HEK293 (cell line): ENCODE measurements at regions not wholly inside any gene's neighbourhood (a gene's known extent, or its start where the extent isn't known, plus 50 kb on each side); places are given as distances from the start of the nearest gene placed in this dataset.
"Not testable (repeated sequence)": the region's sequence is repeated elsewhere in the genome, so short reads cannot be mapped to it uniquely, and the experiment has no call there.

Experiments used
- CTCF ChIA-PET: fragments of 350-600 bp; formaldehyde crosslinking; extraction: SDS; loops from one replicate; lab custom pipeline; 2021; ENCODE audit warnings: antibody characterized with exemption; lab: Yijun Ruan, JAX
- POLR2A ChIA-PET: fragments of 300-600 bp; formaldehyde crosslinking; extraction: SDS; loops from one replicate; lab custom pipeline; 2020; ENCODE audit warnings: antibody characterized with exemption, inconsistent platforms; lab: Yijun Ruan, JAX
- H3K27ac ChIP-seq: fragments of 200-500 bp; sonication (Bioruptor generic); 2 replicates; pipeline ENCODE4 v1.5.1; 2014; ENCODE audit warnings: low read depth, low read length, control low read depth, inconsistent platforms; ENCODE audit errors: extremely low read depth
- H3K36me3 ChIP-seq, 2 experiments: fragments of 200-500 bp in 1 of 2; sonication (Bioruptor generic) in 1 of 2; 1 replicate in 1 of 2; 2 replicates in 1 of 2; pipeline ENCODE4 v1.5.1; 2014 to 2017; ENCODE audit warnings: inconsistent platforms in 2 of 2, low read length in 2 of 2; ENCODE audit not compliant: control insufficient read depth in 2 of 2, insufficient read depth in 1 of 2
- H3K4me1 ChIP-seq: fragments of 200-500 bp; sonication (Bioruptor generic); 2 replicates; pipeline ENCODE4 v1.5.1; 2014; ENCODE audit warnings: mild to moderate bottlenecking, low read length, inconsistent platforms; ENCODE audit not compliant: control insufficient read depth, insufficient read depth
- H3K4me3 ChIP-seq: 2 replicates; pipeline ENCODE4 v1.5.1; 2011; ENCODE audit warnings: low read depth, mild to moderate bottlenecking, control low read depth, low read length, moderate library complexity
- H3K9me3 ChIP-seq: fragments of 200-500 bp; sonication (Bioruptor generic); 2 replicates; pipeline ENCODE4 v1.5.1; 2014; ENCODE audit warnings: low read depth, low read length, inconsistent platforms; ENCODE audit not compliant: control insufficient read depth, insufficient read depth
- GLI4 ChIP-seq: fragments of 450-650 bp; formaldehyde crosslinking; IDR thresholded peaks from 2 replicates; pipeline ENCODE4 v1.5.1; 2016; ENCODE audit warnings: missing biosample characterization, missing genetic modification characterization
- GLIS2 ChIP-seq: fragments of 450-650 bp; formaldehyde crosslinking; IDR thresholded peaks from 2 replicates; pipeline ENCODE4 v1.5.1; 2016; ENCODE audit warnings: missing biosample characterization, missing genetic modification characterization
- SP3 ChIP-seq: fragments of 450-650 bp; formaldehyde crosslinking; IDR thresholded peaks from 2 replicates; pipeline ENCODE4 v1.5.1; 2016; ENCODE audit warnings: missing biosample characterization, missing genetic modification characterization
- ZFP37 ChIP-seq: fragments of 450-650 bp; formaldehyde crosslinking; IDR thresholded peaks from 2 replicates; pipeline ENCODE4 v1.5.1; 2016; ENCODE audit warnings: missing biosample characterization, missing genetic modification characterization
- ZFP69B ChIP-seq: fragments of 450-650 bp; formaldehyde crosslinking; IDR thresholded peaks from 2 replicates; pipeline ENCODE4 v1.5.1; 2016; ENCODE audit warnings: missing biosample characterization, missing genetic modification characterization
- ZIC2 ChIP-seq: fragments of 450-650 bp; formaldehyde crosslinking; IDR thresholded peaks from 2 replicates; pipeline ENCODE4 v1.5.1; 2016; ENCODE audit warnings: missing biosample characterization, missing genetic modification characterization
- ZNF16 ChIP-seq: fragments of 450-650 bp; formaldehyde crosslinking; IDR thresholded peaks from 2 replicates; pipeline ENCODE4 v1.5.1; 2016; ENCODE audit warnings: low read depth, missing biosample characterization, missing genetic modification characterization
- ZNF2 ChIP-seq: fragments of 450-650 bp; formaldehyde crosslinking; IDR thresholded peaks from 2 replicates; pipeline ENCODE4 v1.5.1; 2016; ENCODE audit warnings: missing biosample characterization, missing genetic modification characterization
- ZNF248 ChIP-seq: fragments of 450-650 bp; formaldehyde crosslinking; IDR thresholded peaks from 2 replicates; pipeline ENCODE4 v1.5.1; 2017; ENCODE audit warnings: missing biosample characterization, missing genetic modification characterization
- ZNF274 ChIP-seq, 2 experiments: fragments of 200-500 bp in 1 of 2; fragments of 450-650 bp in 1 of 2; sonication (Bioruptor generic) in 1 of 2; formaldehyde crosslinking in 1 of 2; IDR thresholded peaks; 2 replicates each; pipeline versions ENCODE4 v1.5.1 to v1.6.1; 2014 to 2016; ENCODE audit warnings: borderline replicate concordance in 1 of 2, inconsistent platforms in 1 of 2, low read length in 1 of 2, missing biosample characterization in 1 of 2, missing genetic modification characterization in 1 of 2
- ZNF426 ChIP-seq: fragments of 450-650 bp; formaldehyde crosslinking; IDR thresholded peaks from 2 replicates; pipeline ENCODE4 v1.5.1; 2017; ENCODE audit warnings: missing biosample characterization, missing genetic modification characterization, mild to moderate bottlenecking, inconsistent platforms, moderate library complexity
- ZNF623 ChIP-seq: fragments of 450-650 bp; formaldehyde crosslinking; IDR thresholded peaks from 2 replicates; pipeline ENCODE4 v1.5.1; 2016; ENCODE audit warnings: missing biosample characterization, missing genetic modification characterization
- ZSCAN30 ChIP-seq: fragments of 450-650 bp; IDR thresholded peaks from 2 replicates; pipeline ENCODE4 v1.5.1; 2018; ENCODE audit warnings: missing biosample characterization, mild to moderate bottlenecking, missing genetic modification characterization, moderate library complexity
- TF ChIP-seq, protein P1 (sequence below): fragments of 450-650 bp; formaldehyde crosslinking; IDR thresholded peaks from 2 replicates; pipeline ENCODE4 v1.5.1; 2016; ENCODE audit warnings: missing biosample characterization, missing genetic modification characterization, low read depth
- TF ChIP-seq, protein P2 (sequence below): fragments of 450-650 bp; formaldehyde crosslinking; IDR thresholded peaks from 2 replicates; pipeline ENCODE4 v1.5.1; 2017; ENCODE audit warnings: missing biosample characterization, missing genetic modification characterization
- TF ChIP-seq, protein P3 (sequence below): fragments of 450-650 bp; formaldehyde crosslinking; IDR thresholded peaks from 2 replicates; pipeline ENCODE4 v1.5.1; 2016; ENCODE audit warnings: missing biosample characterization, missing genetic modification characterization, borderline replicate concordance
- TF ChIP-seq, protein P4 (sequence below): fragments of 450-650 bp; formaldehyde crosslinking; IDR thresholded peaks from 2 replicates; pipeline ENCODE4 v1.5.1; 2017; ENCODE audit warnings: missing biosample characterization, missing genetic modification characterization

DNA sequence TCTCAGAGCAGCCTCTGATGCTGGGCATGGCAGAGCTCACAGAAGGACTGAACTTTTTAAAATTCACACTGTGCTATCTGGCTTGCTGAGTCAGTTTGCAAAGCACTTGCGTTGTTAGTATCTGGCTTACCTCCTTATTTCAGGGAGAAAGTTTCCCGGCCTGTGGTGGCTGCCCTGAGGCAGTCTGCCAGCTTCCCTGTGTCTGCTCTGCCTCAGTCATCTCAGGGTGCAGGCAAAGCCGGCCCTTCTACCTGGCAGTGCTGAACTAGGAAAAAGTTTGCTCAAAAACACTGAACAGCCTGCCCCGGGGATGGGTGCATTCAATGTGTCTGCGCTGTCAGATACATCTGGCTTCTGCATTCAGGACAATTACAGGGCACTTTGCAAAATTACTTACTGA, 90.2 kb upstream of the UXS1 start:
- Histone ChIP-seq H3K4me1 (no peaks in the 10 kb centered on the region), H3K9me3 (no peaks in the 10 kb centered on the region), H3K4me3 (no peak overlapping the region), H3K27ac (no peak overlapping the region), H3K36me3 (no peaks in the 10 kb centered on the region)
- POLR2A ChIA-PET = no interaction called here
- TF ChIP-seq, protein P1, sequence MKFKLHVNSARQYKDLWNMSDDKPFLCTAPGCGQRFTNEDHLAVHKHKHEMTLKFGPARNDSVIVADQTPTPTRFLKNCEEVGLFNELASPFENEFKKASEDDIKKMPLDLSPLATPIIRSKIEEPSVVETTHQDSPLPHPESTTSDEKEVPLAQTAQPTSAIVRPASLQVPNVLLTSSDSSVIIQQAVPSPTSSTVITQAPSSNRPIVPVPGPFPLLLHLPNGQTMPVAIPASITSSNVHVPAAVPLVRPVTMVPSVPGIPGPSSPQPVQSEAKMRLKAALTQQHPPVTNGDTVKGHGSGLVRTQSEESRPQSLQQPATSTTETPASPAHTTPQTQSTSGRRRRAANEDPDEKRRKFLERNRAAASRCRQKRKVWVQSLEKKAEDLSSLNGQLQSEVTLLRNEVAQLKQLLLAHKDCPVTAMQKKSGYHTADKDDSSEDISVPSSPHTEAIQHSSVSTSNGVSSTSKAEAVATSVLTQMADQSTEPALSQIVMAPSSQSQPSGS (tag by site-specific recombination) = no peak
- TF ChIP-seq ZFP69B (tag by site-specific recombination) (no peak), ZNF248 (no peak), ZNF16 (tag by site-specific recombination) (no peak), GLI4 (tag by site-specific recombination) (no peak), ZNF623 (no peak), ZNF274 (IDR thresholded peaks at IDR 0.05; ENCODE audit: low read length) (no peak), ZNF274 (tag by site-specific recombination; IDR thresholded peaks at IDR 0.05; ENCODE audit: borderline replicate concordance) (no peak), ZIC2 (tag by site-specific recombination) (no peak), ZNF426 (tag by site-specific recombination) (no peak), GLIS2 (no peak), ZFP37 (tag by site-specific recombination) (no peak), ZSCAN30 (no peak), ZNF2 (tag by site-specific recombination) (no peak), SP3 (tag by site-specific recombination) (no peak)
- TF ChIP-seq, protein P2, sequence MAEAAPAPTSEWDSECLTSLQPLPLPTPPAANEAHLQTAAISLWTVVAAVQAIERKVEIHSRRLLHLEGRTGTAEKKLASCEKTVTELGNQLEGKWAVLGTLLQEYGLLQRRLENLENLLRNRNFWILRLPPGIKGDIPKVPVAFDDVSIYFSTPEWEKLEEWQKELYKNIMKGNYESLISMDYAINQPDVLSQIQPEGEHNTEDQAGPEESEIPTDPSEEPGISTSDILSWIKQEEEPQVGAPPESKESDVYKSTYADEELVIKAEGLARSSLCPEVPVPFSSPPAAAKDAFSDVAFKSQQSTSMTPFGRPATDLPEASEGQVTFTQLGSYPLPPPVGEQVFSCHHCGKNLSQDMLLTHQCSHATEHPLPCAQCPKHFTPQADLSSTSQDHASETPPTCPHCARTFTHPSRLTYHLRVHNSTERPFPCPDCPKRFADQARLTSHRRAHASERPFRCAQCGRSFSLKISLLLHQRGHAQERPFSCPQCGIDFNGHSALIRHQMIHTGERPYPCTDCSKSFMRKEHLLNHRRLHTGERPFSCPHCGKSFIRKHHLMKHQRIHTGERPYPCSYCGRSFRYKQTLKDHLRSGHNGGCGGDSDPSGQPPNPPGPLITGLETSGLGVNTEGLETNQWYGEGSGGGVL (tag by site-specific recombination) = no peak
- TF ChIP-seq, protein P3, sequence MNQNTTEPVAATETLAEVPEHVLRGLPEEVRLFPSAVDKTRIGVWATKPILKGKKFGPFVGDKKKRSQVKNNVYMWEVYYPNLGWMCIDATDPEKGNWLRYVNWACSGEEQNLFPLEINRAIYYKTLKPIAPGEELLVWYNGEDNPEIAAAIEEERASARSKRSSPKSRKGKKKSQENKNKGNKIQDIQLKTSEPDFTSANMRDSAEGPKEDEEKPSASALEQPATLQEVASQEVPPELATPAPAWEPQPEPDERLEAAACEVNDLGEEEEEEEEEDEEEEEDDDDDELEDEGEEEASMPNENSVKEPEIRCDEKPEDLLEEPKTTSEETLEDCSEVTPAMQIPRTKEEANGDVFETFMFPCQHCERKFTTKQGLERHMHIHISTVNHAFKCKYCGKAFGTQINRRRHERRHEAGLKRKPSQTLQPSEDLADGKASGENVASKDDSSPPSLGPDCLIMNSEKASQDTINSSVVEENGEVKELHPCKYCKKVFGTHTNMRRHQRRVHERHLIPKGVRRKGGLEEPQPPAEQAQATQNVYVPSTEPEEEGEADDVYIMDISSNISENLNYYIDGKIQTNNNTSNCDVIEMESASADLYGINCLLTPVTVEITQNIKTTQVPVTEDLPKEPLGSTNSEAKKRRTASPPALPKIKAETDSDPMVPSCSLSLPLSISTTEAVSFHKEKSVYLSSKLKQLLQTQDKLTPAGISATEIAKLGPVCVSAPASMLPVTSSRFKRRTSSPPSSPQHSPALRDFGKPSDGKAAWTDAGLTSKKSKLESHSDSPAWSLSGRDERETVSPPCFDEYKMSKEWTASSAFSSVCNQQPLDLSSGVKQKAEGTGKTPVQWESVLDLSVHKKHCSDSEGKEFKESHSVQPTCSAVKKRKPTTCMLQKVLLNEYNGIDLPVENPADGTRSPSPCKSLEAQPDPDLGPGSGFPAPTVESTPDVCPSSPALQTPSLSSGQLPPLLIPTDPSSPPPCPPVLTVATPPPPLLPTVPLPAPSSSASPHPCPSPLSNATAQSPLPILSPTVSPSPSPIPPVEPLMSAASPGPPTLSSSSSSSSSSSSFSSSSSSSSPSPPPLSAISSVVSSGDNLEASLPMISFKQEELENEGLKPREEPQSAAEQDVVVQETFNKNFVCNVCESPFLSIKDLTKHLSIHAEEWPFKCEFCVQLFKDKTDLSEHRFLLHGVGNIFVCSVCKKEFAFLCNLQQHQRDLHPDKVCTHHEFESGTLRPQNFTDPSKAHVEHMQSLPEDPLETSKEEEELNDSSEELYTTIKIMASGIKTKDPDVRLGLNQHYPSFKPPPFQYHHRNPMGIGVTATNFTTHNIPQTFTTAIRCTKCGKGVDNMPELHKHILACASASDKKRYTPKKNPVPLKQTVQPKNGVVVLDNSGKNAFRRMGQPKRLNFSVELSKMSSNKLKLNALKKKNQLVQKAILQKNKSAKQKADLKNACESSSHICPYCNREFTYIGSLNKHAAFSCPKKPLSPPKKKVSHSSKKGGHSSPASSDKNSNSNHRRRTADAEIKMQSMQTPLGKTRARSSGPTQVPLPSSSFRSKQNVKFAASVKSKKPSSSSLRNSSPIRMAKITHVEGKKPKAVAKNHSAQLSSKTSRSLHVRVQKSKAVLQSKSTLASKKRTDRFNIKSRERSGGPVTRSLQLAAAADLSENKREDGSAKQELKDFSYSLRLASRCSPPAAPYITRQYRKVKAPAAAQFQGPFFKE (tag by site-specific recombination) = no peak
- TF ChIP-seq, protein P4, sequence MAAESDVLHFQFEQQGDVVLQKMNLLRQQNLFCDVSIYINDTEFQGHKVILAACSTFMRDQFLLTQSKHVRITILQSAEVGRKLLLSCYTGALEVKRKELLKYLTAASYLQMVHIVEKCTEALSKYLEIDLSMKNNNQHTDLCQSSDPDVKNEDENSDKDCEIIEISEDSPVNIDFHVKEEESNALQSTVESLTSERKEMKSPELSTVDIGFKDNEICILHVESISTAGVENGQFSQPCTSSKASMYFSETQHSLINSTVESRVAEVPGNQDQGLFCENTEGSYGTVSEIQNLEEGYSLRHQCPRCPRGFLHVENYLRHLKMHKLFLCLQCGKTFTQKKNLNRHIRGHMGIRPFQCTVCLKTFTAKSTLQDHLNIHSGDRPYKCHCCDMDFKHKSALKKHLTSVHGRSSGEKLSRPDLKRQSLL (tag by site-specific recombination) = no peak
- CTCF ChIA-PET = interaction anchor here (0.7 kb wide), 1 partner anchor 343 kb away, joined by 3 read pairs; no protein-coding TSS in a partner anchor

DNA sequence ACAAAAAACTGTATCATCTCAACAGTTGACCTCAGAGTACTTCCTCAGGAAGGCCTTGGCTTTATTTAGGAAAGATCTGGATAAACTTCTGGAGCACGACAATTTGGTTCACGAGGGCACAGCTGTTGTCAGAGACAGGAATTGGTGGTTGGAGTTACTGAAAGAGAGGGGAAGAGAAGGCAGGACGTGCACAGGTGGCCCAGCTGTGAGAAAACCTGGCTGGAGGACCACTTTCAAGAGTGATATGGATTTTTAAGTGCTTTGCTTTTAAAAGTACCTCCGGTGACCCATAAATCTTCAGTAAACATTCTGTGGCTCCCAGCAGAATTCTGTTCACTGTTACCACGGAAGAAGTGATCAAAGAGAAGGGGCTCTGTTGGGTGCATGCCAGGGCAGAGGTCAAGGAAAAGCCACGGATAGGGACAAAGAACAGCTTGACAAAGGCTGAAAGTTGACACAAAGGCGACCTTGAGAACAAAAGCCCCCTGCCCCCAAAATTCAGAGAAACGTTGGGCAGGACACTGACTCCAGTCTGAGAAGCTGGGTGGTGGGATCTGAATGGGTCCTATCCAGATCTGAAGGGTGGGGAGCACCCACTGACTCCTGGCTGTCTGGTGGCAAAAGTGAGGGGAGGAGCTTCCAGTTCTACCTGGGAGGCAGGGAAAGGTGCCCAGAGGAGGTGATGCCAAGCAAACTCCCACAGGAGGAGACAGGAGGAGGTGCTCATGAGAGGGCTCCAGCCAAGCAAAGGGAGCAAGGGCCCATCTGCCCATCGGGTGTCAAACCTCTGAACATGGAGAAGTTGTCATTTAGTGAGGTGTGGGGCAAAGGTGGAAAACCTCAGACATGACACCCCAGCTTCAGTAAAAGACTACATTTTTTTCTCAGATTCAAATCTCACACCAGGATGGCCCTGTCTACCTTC, 89.4 kb upstream of the UXS1 start:
- H3K36me3 ChIP-seq, POLR2A ChIA-PET, H3K27ac ChIP-seq, H3K4me1 ChIP-seq, H3K4me3 ChIP-seq, CTCF ChIA-PET, H3K9me3 ChIP-seq: not testable (repeated sequence)
